GM21723 (cell line): ENCODE measurements at regions not wholly inside any gene's neighbourhood (a gene's known extent, or its start where the extent isn't known, plus 50 kb on each side); places are given as distances from the start of the nearest gene placed in this dataset.

ENCODE experiments used
- ATAC-seq: cut with Tn5 transposase; IDR thresholded peaks from one replicate; pipeline ENCODE4 v1.9.1; 2021; ENCODE audit warnings: mild to moderate bottlenecking, moderate library complexity; ENCODE audit not compliant: unreplicated experiment

- no peak for ATAC-seq
Observed at GRCh38 chr4:14853176-14853943, 148.9 kb upstream of the CPEB2 start.

GRCh38 chr4:14855719-14856061 lies 146.6 kb upstream of the CPEB2 start:
- peak; percentile 3 for ATAC-seq

- ATAC-seq = peak; percentile 98
Observed at GRCh38 chr4:14856062-14856933, 146.0 kb upstream of the CPEB2 start.

- no peak for ATAC-seq
Observed at GRCh38 chr4:14856934-14857235, 145.4 kb upstream of the CPEB2 start.

GRCh38 chr4:14857475-14857874 lies 144.8 kb upstream of the CPEB2 start:
- no peak for ATAC-seq

- ATAC-seq = no peak
Observed at GRCh38 chr4:14857981-14858380, 144.3 kb upstream of the CPEB2 start.

GRCh38 chr4:14862891-14863290 lies 139.4 kb upstream of the CPEB2 start:
- ATAC-seq = no peak

GRCh38 chr4:14863418-14864364 lies 138.6 kb upstream of the CPEB2 start:
- ATAC-seq = no peak

GRCh38 chr4:14864365-14865030 lies 137.8 kb upstream of the CPEB2 start:
- ATAC-seq = no peak

- ATAC-seq = no peak
Observed at GRCh38 chr4:14865031-14865366, 137.3 kb upstream of the CPEB2 start.

GRCh38 chr4:14865804-14866203 lies 136.5 kb upstream of the CPEB2 start:
- no peak for ATAC-seq

GRCh38 chr4:14867847-14868246 lies 134.4 kb upstream of the CPEB2 start:
- peak; percentile 12 for ATAC-seq

- peak; percentile 52 for ATAC-seq
Observed at GRCh38 chr4:14868426-14869395, 133.6 kb upstream of the CPEB2 start.

GRCh38 chr4:14871676-14872430 lies 130.4 kb upstream of the CPEB2 start:
- ATAC-seq = no peak

- peak; percentile 58 for ATAC-seq
Observed at GRCh38 chr4:14874990-14875389, 127.3 kb upstream of the CPEB2 start.

GRCh38 chr4:14877246-14878225 lies 124.7 kb upstream of the CPEB2 start:
- peak; percentile 46 for ATAC-seq

- no peak for ATAC-seq
Observed at GRCh38 chr4:14878681-14879080, 123.6 kb upstream of the CPEB2 start.

- no peak for ATAC-seq
Observed at GRCh38 chr4:14879683-14880082, 122.6 kb upstream of the CPEB2 start.
